ENCODE measurements at regions not wholly inside any gene's neighbourhood (a gene's known extent, or its start where the extent isn't known, plus 50 kb on each side); places are given as distances from the start of the nearest gene placed in this dataset.

DNA sequence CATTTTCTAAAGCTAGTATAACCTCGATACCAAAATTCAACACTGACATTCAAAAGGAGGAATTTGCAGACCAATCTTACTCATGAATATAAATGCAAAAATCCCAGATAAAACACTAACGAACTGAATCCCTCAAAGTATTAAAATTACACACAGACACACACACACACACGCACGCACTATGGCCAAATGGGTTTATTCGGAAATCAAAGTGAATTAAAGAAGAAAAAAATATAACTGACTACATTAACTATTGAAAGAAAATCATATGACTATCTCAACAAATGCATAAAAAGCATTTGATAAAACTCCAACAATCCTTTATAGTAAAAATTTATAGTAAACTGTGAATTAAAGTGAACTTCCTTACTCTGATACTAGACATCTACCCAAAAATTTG lies 97.9 kb upstream of the HNRNPA3 start:
- Histone ChIP-seq H4K20me1 (ENCODE audit: insufficient read depth, low read length) (no peaks in the 10 kb centered on the region), H3K4me1 (ENCODE audit: insufficient read depth, low read length, poor library complexity, severe bottlenecking) (no peaks in the 10 kb centered on the region), H3K9me3 (ENCODE audit: low read length) (no peaks in the 10 kb centered on the region), H3K4me2 (ENCODE audit: low read length) (no peak overlapping the region), H2AFZ (ENCODE audit: low read length) (no peak overlapping the region), H3K9me2 (ENCODE audit: insufficient read depth, low read length) (no peaks in the 10 kb centered on the region), H3K4me3 (ENCODE audit: low read depth, low read length, poor library complexity, severe bottlenecking) (no peak overlapping the region), H3K79me2 (ENCODE audit: insufficient read depth, low read depth, low read length) (no peaks in the 10 kb centered on the region), H3K36me3 (ENCODE audit: insufficient read depth, low read length) (no peaks in the 10 kb centered on the region), H3K27ac (ENCODE audit: low read depth, low read length, poor library complexity, severe bottlenecking) (no peak overlapping the region)
- no peak for TF ChIP-seq EZH2phosphoT487 (IDR thresholded peaks at IDR 0.05; ENCODE audit: borderline replicate concordance, low read depth, low read length)
- TF ChIP-seq, protein P1, sequence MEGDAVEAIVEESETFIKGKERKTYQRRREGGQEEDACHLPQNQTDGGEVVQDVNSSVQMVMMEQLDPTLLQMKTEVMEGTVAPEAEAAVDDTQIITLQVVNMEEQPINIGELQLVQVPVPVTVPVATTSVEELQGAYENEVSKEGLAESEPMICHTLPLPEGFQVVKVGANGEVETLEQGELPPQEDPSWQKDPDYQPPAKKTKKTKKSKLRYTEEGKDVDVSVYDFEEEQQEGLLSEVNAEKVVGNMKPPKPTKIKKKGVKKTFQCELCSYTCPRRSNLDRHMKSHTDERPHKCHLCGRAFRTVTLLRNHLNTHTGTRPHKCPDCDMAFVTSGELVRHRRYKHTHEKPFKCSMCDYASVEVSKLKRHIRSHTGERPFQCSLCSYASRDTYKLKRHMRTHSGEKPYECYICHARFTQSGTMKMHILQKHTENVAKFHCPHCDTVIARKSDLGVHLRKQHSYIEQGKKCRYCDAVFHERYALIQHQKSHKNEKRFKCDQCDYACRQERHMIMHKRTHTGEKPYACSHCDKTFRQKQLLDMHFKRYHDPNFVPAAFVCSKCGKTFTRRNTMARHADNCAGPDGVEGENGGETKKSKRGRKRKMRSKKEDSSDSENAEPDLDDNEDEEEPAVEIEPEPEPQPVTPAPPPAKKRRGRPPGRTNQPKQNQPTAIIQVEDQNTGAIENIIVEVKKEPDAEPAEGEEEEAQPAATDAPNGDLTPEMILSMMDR (conservative IDR thresholded peaks at IDR 0.05; ENCODE audit: low read length): no peak
- BruUV-seq (replicated peaks): no TSS peak
- ChIA-PET CTCF (ENCODE audit: unreplicated experiment) (no interaction called here), POLR2A (interaction anchor here (0.7 kb wide), 1 partner anchor 224 kb away, joined by 4 read pairs; no protein-coding TSS in a partner anchor)
- DNase-seq (ENCODE audit: low spot score): no peak
- intact Hi-C loops (cut with micrococcal nuclease; ENCODE audit: unreplicated experiment): no loop called here

DNA sequence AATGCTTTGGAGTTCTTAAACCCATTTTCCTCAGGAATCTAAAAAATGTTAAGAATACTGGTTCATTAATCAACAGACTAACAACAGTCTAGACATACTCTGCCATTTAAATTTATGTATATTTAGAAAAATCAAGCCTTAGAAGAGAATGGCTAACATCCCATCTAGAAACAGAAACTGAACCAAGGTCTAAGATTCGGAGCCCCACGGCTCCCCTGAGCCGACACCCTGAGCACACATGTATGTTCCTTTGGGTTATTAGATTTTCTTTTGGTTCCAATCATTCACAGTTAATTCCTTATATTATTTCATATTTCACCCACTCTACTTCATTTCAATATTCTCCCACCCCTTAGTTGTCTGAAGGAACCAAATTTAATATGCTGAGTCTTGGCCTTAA lies 94.8 kb upstream of the HNRNPA3 start:
- H3K9me2 ChIP-seq (ENCODE audit: insufficient read depth, low read length): no peaks in the 10 kb centered on the region
- CTCF ChIA-PET (ENCODE audit: unreplicated experiment): no interaction called here
- H2AFZ ChIP-seq (ENCODE audit: low read length): no peak overlapping the region
- no TSS peak for BruUV-seq (replicated peaks)
- H3K36me3 ChIP-seq (ENCODE audit: insufficient read depth, low read length): no peaks in the 10 kb centered on the region
- no peak for DNase-seq (ENCODE audit: low spot score)
- H3K4me3 ChIP-seq (ENCODE audit: low read depth, low read length, poor library complexity, severe bottlenecking): no peak overlapping the region
- no peak overlapping the region for H3K4me2 ChIP-seq (ENCODE audit: low read length)
- H4K20me1 ChIP-seq (ENCODE audit: insufficient read depth, low read length): no peaks in the 10 kb centered on the region
- POLR2A ChIA-PET: no interaction called here
- H3K79me2 ChIP-seq (ENCODE audit: insufficient read depth, low read depth, low read length): no peaks in the 10 kb centered on the region
- no peak overlapping the region for H3K27ac ChIP-seq (ENCODE audit: low read depth, low read length, poor library complexity, severe bottlenecking)
- H3K4me1 ChIP-seq (ENCODE audit: insufficient read depth, low read length, poor library complexity, severe bottlenecking): no peaks in the 10 kb centered on the region
- intact Hi-C loops (cut with micrococcal nuclease; ENCODE audit: unreplicated experiment): no loop called here
- H3K9me3 ChIP-seq (ENCODE audit: low read length): no peaks in the 10 kb centered on the region
- TF ChIP-seq, protein P1 (conservative IDR thresholded peaks at IDR 0.05; ENCODE audit: low read length): no peak
- TF ChIP-seq EZH2phosphoT487 (IDR thresholded peaks at IDR 0.05; ENCODE audit: borderline replicate concordance, low read depth, low read length): no peak

DNA sequence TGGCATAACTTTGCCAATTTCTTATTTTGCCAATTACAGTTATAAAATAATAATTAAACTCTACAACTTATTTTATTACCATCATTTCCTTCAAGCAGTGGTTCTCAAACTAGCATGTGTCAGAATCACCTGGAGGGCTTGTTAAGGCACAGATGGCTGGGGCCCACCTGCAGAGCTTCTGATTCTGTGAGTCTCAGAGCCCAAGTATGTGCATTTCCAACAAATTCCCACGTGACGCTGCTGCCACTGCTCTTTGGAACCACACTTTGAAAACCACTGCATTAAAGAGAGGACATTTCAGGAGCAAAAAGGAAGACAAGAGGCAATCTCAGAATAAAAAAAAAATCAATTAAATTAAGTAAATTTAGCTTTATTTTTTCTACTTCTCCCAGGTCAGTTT lies 94.0 kb upstream of the HNRNPA3 start:
- no peak overlapping the region for H3K4me2 ChIP-seq (ENCODE audit: low read length)
- no peaks in the 10 kb centered on the region for H3K9me3 ChIP-seq (ENCODE audit: low read length)
- H2AFZ ChIP-seq (ENCODE audit: low read length): no peak overlapping the region
- H3K4me3 ChIP-seq (ENCODE audit: low read depth, low read length, poor library complexity, severe bottlenecking): no peak overlapping the region
- ChIA-PET POLR2A (interaction anchor here (0.7 to 1.1 kb wide), 2 partner anchors 18 to 1224 kb away, joined by 3 read pairs; no protein-coding TSS in a partner anchor), CTCF (ENCODE audit: unreplicated experiment) (no interaction called here)
- H3K27ac ChIP-seq (ENCODE audit: low read depth, low read length, poor library complexity, severe bottlenecking): no peak overlapping the region
- no peaks in the 10 kb centered on the region for H3K9me2 ChIP-seq (ENCODE audit: insufficient read depth, low read length)
- no peak for TF ChIP-seq EZH2phosphoT487 (IDR thresholded peaks at IDR 0.05; ENCODE audit: borderline replicate concordance, low read depth, low read length)
- TF ChIP-seq, protein P1 (conservative IDR thresholded peaks at IDR 0.05; ENCODE audit: low read length): no peak
- no TSS peak for BruUV-seq (replicated peaks)
- H3K79me2 ChIP-seq (ENCODE audit: insufficient read depth, low read depth, low read length): no peaks in the 10 kb centered on the region
- H3K4me1 ChIP-seq (ENCODE audit: insufficient read depth, low read length, poor library complexity, severe bottlenecking): no peaks in the 10 kb centered on the region
- no peaks in the 10 kb centered on the region for H4K20me1 ChIP-seq (ENCODE audit: insufficient read depth, low read length)
- intact Hi-C loops (cut with micrococcal nuclease; ENCODE audit: unreplicated experiment): no loop called here
- DNase-seq (ENCODE audit: low spot score): no peak
- H3K36me3 ChIP-seq (ENCODE audit: insufficient read depth, low read length): no peaks in the 10 kb centered on the region
